HL-60 (cell line): ENCODE measurements at regions not wholly inside any gene's neighbourhood (a gene's known extent, or its start where the extent isn't known, plus 50 kb on each side); places are given as distances from the start of the nearest gene placed in this dataset.

Source experiments
- GABPA ChIP-seq: IDR thresholded peaks from 2 replicates; pipeline ENCODE4 v1.6.1; 2012; ENCODE audit warnings: low read depth
- POLR2AphosphoS5 ChIP-seq: IDR thresholded peaks from 2 replicates; pipeline ENCODE4 v1.6.1; 2012; ENCODE audit warnings: low read depth

DNA sequence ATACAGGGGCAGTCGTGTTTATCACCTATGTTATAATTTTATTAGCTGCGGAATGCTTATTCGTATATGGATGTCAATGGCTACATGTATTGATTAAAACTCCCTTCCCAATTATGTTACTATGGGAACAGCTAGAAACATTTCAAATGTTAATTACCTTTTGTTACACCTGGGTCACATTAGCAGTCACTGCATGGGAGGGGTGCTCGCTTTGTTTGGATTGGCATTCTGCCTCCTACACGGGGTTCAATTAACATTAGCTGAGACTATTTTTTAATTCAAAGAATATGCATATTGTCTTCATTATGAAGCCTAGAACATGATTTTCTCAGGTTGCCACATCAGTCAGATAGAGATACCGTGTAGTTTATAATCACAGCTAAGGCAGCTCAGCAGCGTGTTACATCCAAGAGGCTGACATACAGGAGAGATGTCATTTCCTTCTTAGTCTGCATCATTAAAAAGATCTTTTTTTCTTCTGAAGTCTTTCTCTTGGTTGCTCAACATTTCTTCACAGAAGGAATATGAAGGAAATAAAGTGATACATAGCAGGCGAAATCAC is 76.2 kb upstream of the RPS6KA2 start:
- no peak for TF ChIP-seq GABPA
- TF ChIP-seq POLR2AphosphoS5 = no peak
